GM12892 (cell line): ENCODE measurements at regions not wholly inside any gene's neighbourhood (a gene's known extent, or its start where the extent isn't known, plus 50 kb on each side); places are given as distances from the start of the nearest gene placed in this dataset.
"Not testable (repeated sequence)": the region's sequence is repeated elsewhere in the genome, so short reads cannot be mapped to it uniquely, and the experiment has no call there.

Experiments
- DNase-seq: peaks from one replicate; pipeline ENCODE4 v3.0.0; 2011; ENCODE audit not compliant: insufficient read length
- FAIRE-seq: peaks from 2 replicates; lab custom pipeline; 2011; peaks lifted over from hg19 to GRCh38; lab: Jason Lieb, UNC
- POLR2A ChIP-seq: IDR thresholded peaks from 2 replicates; pipeline ENCODE4 v1.6.1; 2011; ENCODE audit warnings: low read depth, low read length, control low read depth
- POLR2AphosphoS5 ChIP-seq: IDR thresholded peaks from 2 replicates; pipeline ENCODE4 v1.6.1; 2011; ENCODE audit warnings: low read depth, low read length, control low read depth
- TAF1 ChIP-seq: IDR thresholded peaks from 2 replicates; pipeline ENCODE4 v1.6.1; 2011; ENCODE audit warnings: low read depth, mild to moderate bottlenecking, control low read depth, low read length, borderline replicate concordance

- FAIRE-seq (no peak), DNase-seq (no peak)
- TF ChIP-seq TAF1: no peak
- TF ChIP-seq POLR2AphosphoS5: no peak
- TF ChIP-seq POLR2A: no peak
Measured at GRCh38 chr14:30445011-30445793, 113.8 kb upstream of the G2E3 start.

DNA sequence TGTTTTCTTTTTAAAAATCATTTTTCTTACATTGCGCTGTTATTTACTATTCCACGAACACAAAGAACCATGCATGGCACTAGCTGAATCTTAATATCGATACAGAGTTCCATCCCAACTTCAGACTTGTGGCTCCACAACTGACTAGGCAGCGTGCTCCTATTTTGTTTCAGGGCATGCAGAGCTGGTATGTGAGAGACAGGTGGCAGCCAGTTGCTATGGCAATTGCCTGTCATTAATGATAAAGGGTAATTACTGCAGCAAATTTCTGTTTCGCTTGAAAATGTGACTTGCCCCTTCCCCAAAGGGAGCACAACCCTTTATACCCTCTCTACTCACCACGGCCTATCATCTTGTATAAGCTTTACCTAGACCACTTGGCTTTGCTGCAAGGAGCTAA lies 113.1 kb upstream of the G2E3 start:
- FAIRE-seq: no peak
- no peak for DNase-seq
- TF ChIP-seq TAF1: no peak
- TF ChIP-seq POLR2A: no peak
- no peak for TF ChIP-seq POLR2AphosphoS5

- no peak for DNase-seq
- TF ChIP-seq POLR2A (no peak), TAF1 (no peak), POLR2AphosphoS5 (no peak)
- FAIRE-seq: no peak
Measured at GRCh38 chr14:30450631-30451545, 108.1 kb upstream of the G2E3 start.

DNA sequence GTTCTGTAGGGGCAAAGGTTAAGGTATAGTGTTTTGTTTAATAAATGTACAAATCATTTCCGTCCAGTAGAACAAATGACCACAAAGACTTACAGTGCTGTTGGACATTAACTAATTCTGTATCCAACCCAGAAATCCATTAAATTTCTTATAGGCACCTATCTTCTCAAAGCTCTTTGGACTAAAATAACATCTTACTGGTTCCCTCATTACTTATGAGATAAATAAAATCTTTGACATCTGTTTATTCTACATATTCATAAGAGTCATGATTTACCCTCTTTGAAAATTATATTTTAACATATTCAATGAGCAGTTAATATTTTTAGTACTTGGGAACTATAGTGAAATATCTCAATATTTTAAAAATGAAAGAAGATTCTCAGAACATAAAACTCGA lies 102.7 kb upstream of the G2E3 start:
- no peak for DNase-seq
- TF ChIP-seq TAF1 (no peak), POLR2AphosphoS5 (no peak), POLR2A (no peak)
- FAIRE-seq: no peak

DNA sequence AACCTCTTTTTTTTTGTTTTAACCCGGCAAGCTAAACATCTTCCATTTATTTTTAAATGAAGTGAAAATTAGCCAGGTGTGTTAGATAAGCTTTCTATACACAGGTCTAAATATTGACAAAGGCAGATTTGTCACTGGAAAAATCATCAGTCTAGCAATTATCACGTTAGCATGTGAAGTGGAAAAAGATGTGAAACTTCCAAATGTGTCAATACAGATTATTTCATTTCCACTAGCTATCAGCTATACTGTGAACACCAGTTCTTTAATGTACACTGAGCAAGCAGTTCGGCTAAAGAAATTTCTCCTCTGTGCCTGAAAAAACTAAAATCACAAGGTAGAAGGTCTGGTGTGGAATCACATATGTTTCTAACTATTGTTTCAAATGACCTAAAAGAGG lies 96.6 kb upstream of the G2E3 start:
- DNase-seq (no peak), FAIRE-seq (no peak)
- TF ChIP-seq POLR2AphosphoS5 (no peak), TAF1 (no peak), POLR2A (no peak)

- no peak for FAIRE-seq
- DNase-seq: no peak
- TF ChIP-seq TAF1: no peak
- no peak for TF ChIP-seq POLR2AphosphoS5
- TF ChIP-seq POLR2A: no peak
Measured at GRCh38 chr14:30464481-30464880, 94.5 kb upstream of the G2E3 start.

GRCh38 chr14:30468354-30468753 lies 90.6 kb upstream of the G2E3 start:
- no peak for TF ChIP-seq POLR2AphosphoS5
- DNase-seq: no peak
- no peak for FAIRE-seq

DNA sequence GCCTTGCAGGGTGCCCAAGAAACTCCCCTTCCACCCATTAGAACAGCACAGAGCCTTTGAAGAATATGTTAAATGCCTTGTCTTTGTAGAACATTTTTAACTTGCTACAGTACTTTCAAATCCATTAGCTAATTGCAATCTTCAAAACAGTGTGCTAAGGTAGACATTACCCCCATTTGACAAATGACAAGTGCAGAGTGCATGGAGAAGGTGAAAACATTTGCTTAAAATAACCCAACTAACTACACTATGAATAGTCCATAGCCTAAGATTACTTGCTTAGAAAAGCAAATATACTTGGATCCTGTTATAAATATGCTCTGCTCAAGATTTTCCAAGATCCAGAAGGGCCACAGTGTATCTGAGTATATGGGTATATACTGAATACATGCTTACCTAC lies 87.0 kb upstream of the G2E3 start:
- no peak for DNase-seq
- no peak for TF ChIP-seq POLR2A
- no peak for TF ChIP-seq TAF1
- no peak for TF ChIP-seq POLR2AphosphoS5
- FAIRE-seq: no peak

DNA sequence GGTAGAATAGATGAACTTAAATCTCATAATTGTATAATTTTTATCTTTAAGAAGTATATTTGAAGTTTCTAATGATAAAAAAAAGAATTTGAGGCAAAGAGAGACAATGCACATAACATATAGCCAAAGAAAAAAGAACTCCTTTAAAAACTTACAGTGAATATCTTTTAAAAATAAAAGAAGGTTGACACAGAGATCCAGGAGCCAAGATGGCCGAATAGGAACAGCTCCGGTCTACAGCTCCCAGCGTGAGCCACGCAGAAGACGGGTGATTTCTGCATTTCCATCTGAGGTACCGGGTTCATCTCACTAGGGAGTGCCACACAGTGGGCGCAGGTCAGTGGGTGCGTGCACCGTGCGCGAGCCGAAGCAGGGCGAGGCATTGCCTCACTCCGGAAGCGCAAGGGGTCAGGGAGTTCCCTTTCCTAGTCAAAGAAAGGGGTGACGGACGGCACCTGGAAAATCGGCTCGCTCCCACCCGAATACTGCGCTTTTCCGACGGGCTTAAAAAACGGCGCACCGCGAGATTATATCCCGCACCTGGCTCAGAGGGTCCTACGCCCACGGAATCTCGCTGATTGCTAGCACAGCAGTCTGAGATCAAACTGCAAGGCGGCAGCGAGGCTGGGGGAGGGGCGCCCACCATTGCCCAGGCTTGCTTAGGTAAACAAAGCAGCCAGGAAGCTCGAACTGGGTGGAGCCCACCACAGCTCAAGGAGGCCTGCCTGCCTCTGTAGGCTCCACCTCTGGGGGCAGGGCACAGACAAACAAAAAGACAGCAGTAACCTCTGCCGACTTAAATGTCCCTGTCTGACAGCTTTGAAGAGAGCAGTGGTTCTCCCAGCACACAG lies 84.9 kb upstream of the G2E3 start:
- FAIRE-seq, DNase-seq: not testable (repeated sequence)

DNA sequence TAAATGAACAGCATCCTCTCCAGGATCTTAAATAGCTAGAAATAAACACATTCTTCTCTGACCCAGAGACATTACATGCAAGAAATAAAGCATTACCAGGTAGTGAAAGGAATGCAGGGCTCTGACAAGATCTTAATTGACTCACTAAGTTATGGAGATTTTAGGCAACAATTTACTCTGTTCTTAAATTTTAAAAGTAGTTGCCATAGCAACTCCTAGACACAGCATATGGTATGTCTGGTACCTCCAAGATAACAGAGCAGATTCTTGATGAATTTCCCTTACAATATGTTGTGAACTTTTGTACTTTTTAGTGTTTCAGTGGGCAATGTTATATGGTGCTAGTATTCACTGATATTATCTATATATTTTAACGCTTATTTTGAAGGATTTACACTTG lies 76.7 kb upstream of the G2E3 start:
- FAIRE-seq (no peak), DNase-seq (no peak)
- no peak for TF ChIP-seq POLR2A
- TF ChIP-seq TAF1: no peak
- no peak for TF ChIP-seq POLR2AphosphoS5

- DNase-seq (no peak), FAIRE-seq (no peak)
- no peak for TF ChIP-seq POLR2A
- TF ChIP-seq TAF1: no peak
- TF ChIP-seq POLR2AphosphoS5: no peak
Measured at GRCh38 chr14:30484201-30484600, 74.8 kb upstream of the G2E3 start.

DNA sequence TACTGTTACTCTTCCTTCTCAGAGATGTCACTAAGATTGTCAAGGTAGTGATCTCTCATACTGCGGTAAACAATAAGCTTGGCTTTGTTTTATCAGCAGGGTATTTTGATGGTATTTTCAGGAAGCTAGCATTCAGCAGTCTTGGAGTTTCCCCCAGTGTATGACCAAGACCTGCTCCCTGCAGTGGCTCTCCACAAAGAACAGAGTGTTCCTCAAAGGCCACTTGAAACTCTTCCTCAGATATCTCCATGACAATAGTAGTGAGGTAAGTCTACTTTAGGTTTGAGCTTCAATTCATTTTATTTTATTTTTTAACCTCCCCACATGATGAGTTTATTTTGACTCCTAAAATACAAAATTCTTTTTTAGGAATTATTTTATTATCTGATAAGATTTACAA lies 74.0 kb upstream of the G2E3 start:
- no peak for DNase-seq
- TF ChIP-seq POLR2AphosphoS5: no peak
- TF ChIP-seq POLR2A: no peak
- no peak for TF ChIP-seq TAF1

More for the DNA sequence above, 74.0 kb upstream of the G2E3 start:
- no peak for FAIRE-seq
